ENCODE measurements at regions not wholly inside any gene's neighbourhood (a gene's known extent, or its start where the extent isn't known, plus 50 kb on each side); places are given as distances from the start of the nearest gene placed in this dataset.

- no peaks in the 10 kb centered on the region for H3K36me3 Mint-ChIP-seq
- DNase-seq (ENCODE audit: low spot score in 2 of 2, unreplicated experiment in 2 of 2): no peak
- no peaks in the 10 kb centered on the region for H3K27me3 Mint-ChIP-seq (ENCODE audit: low read depth)
Measured at GRCh38 chr2:59585655-59586054, 967.8 kb downstream of the BCL11A start.

DNA sequence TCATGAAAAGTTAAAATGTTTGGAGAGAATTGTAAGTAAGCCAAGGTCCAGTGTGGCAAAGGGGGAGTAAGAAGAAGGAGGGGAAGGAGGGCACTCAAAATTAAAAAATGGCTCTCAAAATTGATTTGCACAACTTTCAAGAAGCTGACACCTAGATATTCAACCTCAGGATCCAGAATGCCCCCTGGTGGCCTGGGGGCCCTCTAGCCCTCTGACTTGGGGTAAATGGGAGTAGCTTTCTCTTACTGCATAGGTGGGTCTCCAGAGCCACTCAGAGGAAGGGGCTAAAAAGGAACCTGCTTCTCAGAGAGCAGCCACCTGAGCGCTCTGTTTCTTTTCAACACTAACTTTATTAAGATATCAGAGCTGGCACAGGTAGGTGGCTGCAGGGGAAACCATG, 968.5 kb downstream of the BCL11A start:
- no peak overlapping the region for H3K27ac Mint-ChIP-seq
- H3K9me3 Mint-ChIP-seq: peaks cover 4% of the 10 kb centered on the region
- DNase-seq (ENCODE audit: low spot score in 2 of 2, unreplicated experiment in 2 of 2): no peak
- H3K4me1 Mint-ChIP-seq: peaks cover 40% of the 10 kb centered on the region
- TF ChIP-seq CTCF (IDR thresholded peaks at IDR 0.05; ENCODE audit: unreplicated experiment): no peak
- no peaks in the 10 kb centered on the region for H3K36me3 Mint-ChIP-seq
- H3K4me3 Mint-ChIP-seq: no peak overlapping the region
- H3K27me3 Mint-ChIP-seq (ENCODE audit: low read depth): no peaks in the 10 kb centered on the region

More at GRCh38 chr2:59585655-59586054, 967.8 kb downstream of the BCL11A start:
- TF ChIP-seq CTCF (IDR thresholded peaks at IDR 0.05; ENCODE audit: unreplicated experiment): no peak
- peak overlapping the region; percentile 43 for H3K27ac Mint-ChIP-seq
- peak overlapping the region; percentile 4 for H3K4me3 Mint-ChIP-seq
- peaks cover 4% of the 10 kb centered on the region for H3K9me3 Mint-ChIP-seq
- H3K4me1 Mint-ChIP-seq: peaks cover 41% of the 10 kb centered on the region

DNA sequence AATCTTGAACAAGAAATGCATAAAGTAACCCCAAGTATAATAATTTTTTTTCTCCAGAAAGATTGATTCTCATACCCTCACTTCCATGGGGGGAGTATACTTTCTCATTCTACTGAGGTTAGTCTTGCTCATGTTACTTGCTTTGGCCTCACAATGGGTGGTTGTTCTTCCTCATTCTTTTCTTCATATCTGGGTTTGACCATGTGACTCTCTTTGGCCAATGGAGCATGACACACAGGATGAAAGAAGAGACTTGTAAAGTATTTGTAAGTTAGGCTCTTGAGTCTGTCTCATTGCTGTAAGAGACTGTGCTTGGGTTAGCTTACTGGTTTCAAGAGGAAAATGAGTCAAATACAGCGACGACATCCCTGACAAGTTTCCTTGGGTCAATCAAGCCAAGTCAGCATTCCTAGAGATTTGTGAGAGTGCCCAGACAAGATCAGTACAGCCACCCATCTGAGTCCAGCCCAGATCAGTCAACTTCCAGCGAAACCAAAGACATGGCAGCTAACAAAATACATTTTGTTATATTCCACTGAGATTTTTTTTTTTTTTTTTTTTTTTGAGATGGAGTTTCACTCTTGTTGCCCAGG, 970.2 kb downstream of the BCL11A start:
- Mint-ChIP-seq H3K27me3 (ENCODE audit: low read depth) (no peaks in the 10 kb centered on the region), H3K4me1 (peaks cover 32% of the 10 kb centered on the region), H3K9me3 (peaks cover 4% of the 10 kb centered on the region), H3K36me3 (no peaks in the 10 kb centered on the region), H3K27ac (no peak overlapping the region), H3K4me3 (no peak overlapping the region)
- no peak for TF ChIP-seq CTCF (IDR thresholded peaks at IDR 0.05; ENCODE audit: unreplicated experiment)
- no peak for DNase-seq (ENCODE audit: low spot score in 2 of 2, unreplicated experiment in 2 of 2)

DNA sequence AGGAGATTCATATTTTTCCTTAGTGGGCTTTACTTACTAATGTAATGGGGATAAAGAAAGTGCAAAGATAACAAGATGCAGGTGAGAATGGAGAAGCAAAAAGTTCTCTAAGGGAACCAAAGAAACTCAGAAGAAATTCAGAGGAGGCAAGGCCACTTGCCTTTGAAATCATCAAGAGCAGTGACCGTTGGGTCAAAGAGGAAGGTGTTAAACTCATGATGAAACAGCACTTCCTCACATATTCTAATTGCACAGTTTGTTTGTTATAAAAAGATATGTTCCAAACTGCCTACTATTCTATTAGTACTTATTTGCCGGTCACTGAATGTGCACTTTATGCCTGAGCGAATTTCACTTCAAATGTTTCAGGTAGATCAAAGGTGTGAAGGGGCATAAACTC, 975.1 kb downstream of the BCL11A start:
- DNase-seq (ENCODE audit: low spot score in 2 of 2, unreplicated experiment in 2 of 2): no peak
- H3K9me3 Mint-ChIP-seq: peaks cover 10% of the 10 kb centered on the region
- H3K27me3 Mint-ChIP-seq (ENCODE audit: low read depth): no peaks in the 10 kb centered on the region
- H3K4me1 Mint-ChIP-seq: no peaks in the 10 kb centered on the region
- H3K4me3 Mint-ChIP-seq: no peak overlapping the region
- H3K36me3 Mint-ChIP-seq: no peaks in the 10 kb centered on the region
- H3K27ac Mint-ChIP-seq: no peak overlapping the region
- TF ChIP-seq CTCF (IDR thresholded peaks at IDR 0.05; ENCODE audit: unreplicated experiment): no peak

GRCh38 chr2:59575191-59575590, 978.3 kb downstream of the BCL11A start:
- peaks cover 8% of the 10 kb centered on the region for H3K9me3 Mint-ChIP-seq
- no peaks in the 10 kb centered on the region for H3K36me3 Mint-ChIP-seq
- no peak for DNase-seq (ENCODE audit: low spot score in 2 of 2, unreplicated experiment in 2 of 2)
- TF ChIP-seq CTCF (IDR thresholded peaks at IDR 0.05; ENCODE audit: unreplicated experiment): no peak
- no peak overlapping the region for H3K4me3 Mint-ChIP-seq
- H3K27me3 Mint-ChIP-seq (ENCODE audit: low read depth): no peaks in the 10 kb centered on the region
- no peak overlapping the region for H3K27ac Mint-ChIP-seq
- peaks cover 23% of the 10 kb centered on the region for H3K4me1 Mint-ChIP-seq

DNA sequence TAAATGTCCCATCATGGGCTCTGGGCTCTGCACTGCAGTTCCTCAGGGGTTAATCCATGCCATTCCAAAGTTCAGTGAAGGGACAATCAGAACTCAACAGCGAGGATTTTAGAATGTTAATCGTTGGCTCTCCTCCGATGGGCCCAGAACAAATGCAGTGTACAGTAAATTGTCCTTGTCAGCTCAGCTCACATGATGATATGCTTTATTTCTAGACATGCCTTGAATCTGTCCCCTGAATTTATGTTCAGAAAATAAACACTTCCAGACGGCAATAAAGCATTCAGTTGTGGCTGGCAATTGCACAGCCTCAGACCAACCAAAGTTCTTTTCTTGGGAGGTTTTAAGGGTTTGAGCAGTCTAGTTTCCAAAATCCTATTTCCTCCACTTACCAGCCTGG, 981.2 kb downstream of the BCL11A start:
- Mint-ChIP-seq H3K36me3 (no peaks in the 10 kb centered on the region), H3K27me3 (ENCODE audit: low read depth) (no peaks in the 10 kb centered on the region), H3K4me3 (no peak overlapping the region), H3K27ac (peak overlapping the region; percentile 50), H3K9me3 (peaks cover 8% of the 10 kb centered on the region), H3K4me1 (peaks cover 50% of the 10 kb centered on the region)
- DNase-seq (ENCODE audit: low spot score in 2 of 2, unreplicated experiment in 2 of 2): no peak
- TF ChIP-seq CTCF (IDR thresholded peaks at IDR 0.05; ENCODE audit: unreplicated experiment): no peak

Data from mesothelial cell of epicardium (in vitro differentiated cells).